ENCODE measurements at regions not wholly inside any gene's neighbourhood (a gene's known extent, or its start where the extent isn't known, plus 50 kb on each side); places are given as distances from the start of the nearest gene placed in this dataset.

DNA sequence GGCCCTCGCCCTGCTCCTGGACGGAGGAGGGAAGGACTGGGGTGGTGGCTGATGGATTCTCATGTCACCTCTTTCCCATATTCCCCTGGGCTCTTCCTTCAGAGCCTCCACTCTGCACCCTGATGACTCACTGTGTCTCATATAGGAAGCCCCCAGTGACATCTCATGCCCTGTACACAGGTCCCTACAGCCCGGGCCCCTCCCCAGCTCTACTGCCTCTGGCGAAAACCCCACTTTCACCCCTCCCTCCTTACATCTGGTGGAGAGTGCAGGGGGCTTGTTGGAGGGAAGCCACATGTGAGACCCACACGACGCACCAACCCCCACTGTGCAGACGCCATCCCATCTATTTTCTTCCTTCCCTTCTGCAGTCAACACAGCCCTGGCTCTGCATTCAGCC, 72.8 kb upstream of the ZNF479 start:
- intact Hi-C loops (cut with DNase I; ENCODE audit: low total_unique reads): no loop called here
- Histone ChIP-seq H3K4me3 (no peak overlapping the region), H3K9me3 (peaks cover 0 to 99% (median 12%) of the 10 kb centered on the region in 8 donors), H3K27ac (no peak overlapping the region), H3K4me1 (no peaks in the 10 kb centered on the region), H3K36me3 (no peaks in the 10 kb centered on the region), H3K27me3 (replicated peaks in 1 of 7) (no peaks in the 10 kb centered on the region)
- 87 to 92% (median 90%) methylated on average over 5 to 7 of the region's 7 CpGs for WGBS, 5 donors
- TF ChIP-seq POLR2A (IDR thresholded peaks at IDR 0.05) (no peak), POLR2AphosphoS5 (IDR thresholded peaks at IDR 0.05) (no peak)
- TF ChIP-seq, protein P1, sequence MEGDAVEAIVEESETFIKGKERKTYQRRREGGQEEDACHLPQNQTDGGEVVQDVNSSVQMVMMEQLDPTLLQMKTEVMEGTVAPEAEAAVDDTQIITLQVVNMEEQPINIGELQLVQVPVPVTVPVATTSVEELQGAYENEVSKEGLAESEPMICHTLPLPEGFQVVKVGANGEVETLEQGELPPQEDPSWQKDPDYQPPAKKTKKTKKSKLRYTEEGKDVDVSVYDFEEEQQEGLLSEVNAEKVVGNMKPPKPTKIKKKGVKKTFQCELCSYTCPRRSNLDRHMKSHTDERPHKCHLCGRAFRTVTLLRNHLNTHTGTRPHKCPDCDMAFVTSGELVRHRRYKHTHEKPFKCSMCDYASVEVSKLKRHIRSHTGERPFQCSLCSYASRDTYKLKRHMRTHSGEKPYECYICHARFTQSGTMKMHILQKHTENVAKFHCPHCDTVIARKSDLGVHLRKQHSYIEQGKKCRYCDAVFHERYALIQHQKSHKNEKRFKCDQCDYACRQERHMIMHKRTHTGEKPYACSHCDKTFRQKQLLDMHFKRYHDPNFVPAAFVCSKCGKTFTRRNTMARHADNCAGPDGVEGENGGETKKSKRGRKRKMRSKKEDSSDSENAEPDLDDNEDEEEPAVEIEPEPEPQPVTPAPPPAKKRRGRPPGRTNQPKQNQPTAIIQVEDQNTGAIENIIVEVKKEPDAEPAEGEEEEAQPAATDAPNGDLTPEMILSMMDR (IDR thresholded peaks at IDR 0.05 in 8 of 11, conservative IDR thresholded peaks at IDR 0.05 in 3 of 11): no peak
- DNase-seq: peak; percentile 24

- no peaks in the 10 kb centered on the region for H3K27me3 ChIP-seq (replicated peaks in 1 of 7)
- peak; percentile 34 for DNase-seq
- 66 to 83% (median 75%) methylated on average over 6 of the region's 6 CpGs for WGBS, 5 donors
- H3K36me3 ChIP-seq: no peaks in the 10 kb centered on the region
- peaks cover 0 to 99% (median 30%) of the 10 kb centered on the region in 8 donors for H3K9me3 ChIP-seq
- no peak for TF ChIP-seq POLR2AphosphoS5 (IDR thresholded peaks at IDR 0.05)
- no peak for TF ChIP-seq POLR2A (IDR thresholded peaks at IDR 0.05)
- TF ChIP-seq, protein P1 (IDR thresholded peaks at IDR 0.05 in 8 of 11, conservative IDR thresholded peaks at IDR 0.05 in 3 of 11): no peak
- H3K4me1 ChIP-seq: no peaks in the 10 kb centered on the region
- no peak overlapping the region for H3K4me3 ChIP-seq
- no peak overlapping the region for H3K27ac ChIP-seq
- intact Hi-C loops (cut with DNase I; ENCODE audit: low total_unique reads): no loop called here
Measured at GRCh38 chr7:57207836-57208235, 75.6 kb upstream of the ZNF479 start.

DNA sequence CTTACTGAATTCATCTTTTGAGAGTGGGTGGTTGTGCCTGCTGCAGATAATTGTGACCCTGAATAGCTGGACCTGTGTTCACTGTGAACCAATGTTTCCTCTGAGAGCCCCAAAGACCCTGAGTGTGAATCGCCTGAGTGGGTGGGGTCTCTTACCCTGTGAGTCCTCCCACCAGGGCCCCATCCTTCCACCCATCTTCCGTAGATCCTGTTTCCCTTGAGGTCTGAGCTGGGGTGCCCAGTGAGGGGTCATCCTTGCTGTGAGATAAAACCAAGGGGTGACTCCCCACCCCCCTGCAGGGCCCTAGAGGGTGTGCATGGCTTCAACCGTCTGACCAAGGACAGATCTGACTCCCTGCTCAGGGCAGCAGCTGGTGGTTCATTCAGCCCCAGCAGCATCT, 78.0 kb upstream of the ZNF479 start:
- WGBS, 5 donors: 74 to 94% (median 80%) methylated on average over 3 of the region's 3 CpGs
- intact Hi-C loops (cut with DNase I; ENCODE audit: low total_unique reads): no loop called here
- no peak overlapping the region for H3K27ac ChIP-seq

GRCh38 chr7:57210871-57211270, 78.6 kb upstream of the ZNF479 start:
- intact Hi-C loops (cut with DNase I; ENCODE audit: low total_unique reads): no loop called here
- Histone ChIP-seq H3K27ac (no peak overlapping the region), H3K4me3 (no peak overlapping the region), H3K27me3 (replicated peaks in 1 of 7) (no peaks in the 10 kb centered on the region), H3K36me3 (no peaks in the 10 kb centered on the region), H3K9me3 (peaks cover 0 to 99% (median 35%) of the 10 kb centered on the region in 8 donors), H3K4me1 (no peaks in the 10 kb centered on the region)
- 49 to 67% (median 66%) methylated on average over 4 to 5 of the region's 5 CpGs for WGBS, 5 donors
- DNase-seq: peak; percentile 27
- no peak for TF ChIP-seq POLR2A (IDR thresholded peaks at IDR 0.05)
- no peak for TF ChIP-seq POLR2AphosphoS5 (IDR thresholded peaks at IDR 0.05)
- TF ChIP-seq, protein P1 (IDR thresholded peaks at IDR 0.05 in 8 of 11, conservative IDR thresholded peaks at IDR 0.05 in 3 of 11): no peak

More for the DNA sequence above, 78.0 kb upstream of the ZNF479 start:
- H3K9me3 ChIP-seq: peaks cover 0 to 99% (median 31%) of the 10 kb centered on the region in 8 donors
- no peaks in the 10 kb centered on the region for H3K4me1 ChIP-seq
- no peaks in the 10 kb centered on the region for H3K27me3 ChIP-seq (replicated peaks in 1 of 7)
- H3K36me3 ChIP-seq: no peaks in the 10 kb centered on the region
- TF ChIP-seq, protein P1 (IDR thresholded peaks at IDR 0.05 in 8 of 11, conservative IDR thresholded peaks at IDR 0.05 in 3 of 11): no peak
- H3K4me3 ChIP-seq: no peak overlapping the region
- peak; percentile 43 for DNase-seq
